GM12878 (cell line): ENCODE measurements at regions not wholly inside any gene's neighbourhood (a gene's known extent, or its start where the extent isn't known, plus 50 kb on each side); places are given as distances from the start of the nearest gene placed in this dataset.

Experiments
- ATAC-seq: fragments of 200-7000 bp; cut with Tn5 transposase; 3 replicates; pipeline ENCODE4 v1.9.1; 2020; ENCODE audit warnings: mild to moderate bottlenecking, moderate library complexity
- BruUV-seq: library from RNA; stranded (reverse); fragments of 400-500 nt; replicated peaks from 2 replicates; lab custom pipeline; 2021; lab: Mats Ljungman, UMichigan
- CTCF ChIA-PET: fragments of 300-600 bp; sonication (Branson Sonifier 250); formaldehyde crosslinking; extraction: SDS; loops from one replicate; lab custom pipeline; 2021; ENCODE audit warnings: inconsistent platforms; lab: Yijun Ruan, JAX
- POLR2A ChIA-PET: fragments of 350-600 bp; formaldehyde crosslinking; extraction: SDS; loops from one replicate; lab custom pipeline; 2021; ENCODE audit warnings: inconsistent platforms; lab: Charles Lee
- RAD21 ChIA-PET: fragments of 300-600 bp; sonication (Branson Sonifier 250); formaldehyde crosslinking; loops from one replicate; lab custom pipeline; 2023; ENCODE audit warnings: antibody characterized with exemption; ENCODE audit not compliant: unreplicated experiment; lab: Charles Lee
- SMC1A ChIA-PET: fragments of 300-600 bp; sonication (Branson Sonifier 250); formaldehyde crosslinking; loops from one replicate; lab custom pipeline; 2023; ENCODE audit not compliant: unreplicated experiment, uncharacterized antibody; lab: Charles Lee
- DNase-seq: peaks from one replicate; pipeline ENCODE4 v3.0.0-alpha.2; 2011; ENCODE audit warnings: low read depth, low spot score
- FAIRE-seq: peaks from 3 replicates; lab custom pipeline; 2011; peaks lifted over from hg19 to GRCh38; lab: Jason Lieb, UNC
- H2AFZ ChIP-seq: 2 replicates; pipeline ENCODE4 v1.6.0; 2011; ENCODE audit warnings: low read depth, low read length, control low read depth; ENCODE audit not compliant: control insufficient read depth
- H3K27ac ChIP-seq: 2 replicates; pipeline ENCODE4 v1.5.1; 2011; ENCODE audit warnings: control low read depth; ENCODE audit not compliant: control insufficient read depth, insufficient read depth
- H3K27me3 ChIP-seq, 2 experiments: replicated peaks in 1 of 2; 2 replicates each; pipeline versions ENCODE4 v1.6.0 to v1.6.1; 2011; ENCODE audit warnings: low read length in 1 of 2; ENCODE audit not compliant: control insufficient read depth in 2 of 2, insufficient read depth in 2 of 2
- H3K36me3 ChIP-seq, 2 experiments: 2 replicates each; pipeline ENCODE4 v1.5.1; 2011; ENCODE audit warnings: low read length in 1 of 2; ENCODE audit not compliant: control insufficient read depth in 2 of 2, insufficient read depth in 2 of 2
- H3K4me1 ChIP-seq: 2 replicates; pipeline ENCODE4 v1.6.1; 2011; ENCODE audit warnings: mild to moderate bottlenecking, low read length, moderate library complexity, mixed read lengths; ENCODE audit not compliant: control insufficient read depth, insufficient read depth
- H3K4me2 ChIP-seq: 2 replicates; pipeline ENCODE4 v1.6.0; 2011; ENCODE audit warnings: control low read depth; ENCODE audit not compliant: control insufficient read depth, insufficient read depth
- H3K4me3 ChIP-seq: fragments of 200-600 bp; sonication (generic); 2 replicates; pipeline ENCODE4 v1.5.1; 2016
- H3K79me2 ChIP-seq: 2 replicates; pipeline ENCODE4 v1.6.0; 2011; ENCODE audit warnings: low read length; ENCODE audit not compliant: control insufficient read depth, insufficient read depth
- H3K9ac ChIP-seq: 2 replicates; pipeline ENCODE4 v1.8.0; 2011; ENCODE audit warnings: low read length, control low read depth, mixed read lengths; ENCODE audit not compliant: control insufficient read depth, insufficient read depth
- H3K9me3 ChIP-seq: replicated peaks from 3 replicates; pipeline ENCODE4 v1.5.1; 2011; ENCODE audit warnings: mild to moderate bottlenecking, low read length; ENCODE audit not compliant: control insufficient read depth, insufficient read depth
- H4K20me1 ChIP-seq: 2 replicates; pipeline ENCODE4 v1.6.0; 2011; ENCODE audit not compliant: control insufficient read depth, insufficient read depth
- CBX3 ChIP-seq: fragments of 200-600 bp; sonication (generic); IDR thresholded peaks from 2 replicates; pipeline ENCODE4 v1.6.1; 2016; ENCODE audit warnings: low read depth, borderline replicate concordance
- NFYA ChIP-seq: IDR thresholded peaks from 2 replicates; pipeline ENCODE4 v1.6.1; 2011; ENCODE audit warnings: low read depth, mild to moderate bottlenecking, low read length, improper control_type of control experiment, borderline replicate concordance
- PML ChIP-seq: IDR thresholded peaks from 2 replicates; pipeline ENCODE4 v1.6.1; 2012; ENCODE audit warnings: low read length, inconsistent platforms
- POLR2AphosphoS2 ChIP-seq: IDR thresholded peaks from 2 replicates; pipeline ENCODE4 v1.6.1; 2011; ENCODE audit warnings: low read depth, mild to moderate bottlenecking, low read length, improper control_type of control experiment, moderate library complexity
- POU2F2 ChIP-seq: IDR thresholded peaks from 3 replicates; pipeline ENCODE4 v1.6.1; 2011; ENCODE audit warnings: low read depth, mild to moderate bottlenecking, low read length, borderline replicate concordance
- RUNX3 ChIP-seq: IDR thresholded peaks from 2 replicates; pipeline ENCODE4 v1.6.1; 2012; ENCODE audit warnings: low read length, inconsistent platforms
- SMARCA5 ChIP-seq: fragments of 450-650 bp; IDR thresholded peaks from 2 replicates; pipeline ENCODE4 v1.6.1; 2017; ENCODE audit warnings: mild to moderate bottlenecking
- SMC3 ChIP-seq: IDR thresholded peaks from 2 replicates; pipeline ENCODE4 v1.6.1; 2011; ENCODE audit warnings: low read length, improper control_type of control experiment, borderline replicate concordance
- TCF7 ChIP-seq: IDR thresholded peaks from 2 replicates; pipeline ENCODE4 v1.6.1; 2014; ENCODE audit warnings: antibody characterized with exemption, borderline replicate concordance
- ZBED1 ChIP-seq: IDR thresholded peaks from 2 replicates; pipeline ENCODE4 v1.6.1; 2016; ENCODE audit warnings: borderline replicate concordance
- WGBS: methylation state at CpG from one replicate; pipeline ENCODE4 v1.1.6; 2016; ENCODE audit warnings: low lambda C conversion rate; ENCODE audit not compliant: insufficient replicate concordance, insufficient coverage; ENCODE audit errors: missing lambda C conversion rate; 5-methylcytosine and 5-hydroxymethylcytosine counted together
- in situ Hi-C: fragments of 300-500 bp; cut with MboI; formaldehyde crosslinking; loops from 9 replicates; pipeline ENCODE4 v1.14.3; 2018; ENCODE audit warnings: mixed read lengths
- intact Hi-C: fragments of 100-400 bp; cut with micrococcal nuclease; formaldehyde crosslinking; loops from one replicate; pipeline ENCODE4 v1.14.2; 2022; ENCODE audit not compliant: unreplicated experiment
- TF ChIP-seq, protein P1 (sequence below): IDR thresholded peaks from 2 replicates; pipeline ENCODE4 v1.6.1; 2012; ENCODE audit warnings: improper control_type of control experiment, low read depth, low read length; ENCODE audit not compliant: insufficient replicate concordance
- TF ChIP-seq, protein P2 (sequence below): fragments of 450-650 bp; IDR thresholded peaks from 2 replicates; pipeline ENCODE4 v1.6.1; 2017; ENCODE audit warnings: mild to moderate bottlenecking, low read depth, inconsistent platforms; ENCODE audit not compliant: poor library complexity, severe bottlenecking
- TF ChIP-seq, protein P3 (sequence below): fragments of 450-650 bp; IDR thresholded peaks from 2 replicates; pipeline ENCODE4 v1.6.1; 2016; ENCODE audit warnings: mild to moderate bottlenecking
- TF ChIP-seq, protein P4 (sequence below): fragments of 150-350 bp; IDR thresholded peaks from 2 replicates; pipeline ENCODE4 v1.6.1; 2014; ENCODE audit warnings: mild to moderate bottlenecking, low read depth, low read length

DNA sequence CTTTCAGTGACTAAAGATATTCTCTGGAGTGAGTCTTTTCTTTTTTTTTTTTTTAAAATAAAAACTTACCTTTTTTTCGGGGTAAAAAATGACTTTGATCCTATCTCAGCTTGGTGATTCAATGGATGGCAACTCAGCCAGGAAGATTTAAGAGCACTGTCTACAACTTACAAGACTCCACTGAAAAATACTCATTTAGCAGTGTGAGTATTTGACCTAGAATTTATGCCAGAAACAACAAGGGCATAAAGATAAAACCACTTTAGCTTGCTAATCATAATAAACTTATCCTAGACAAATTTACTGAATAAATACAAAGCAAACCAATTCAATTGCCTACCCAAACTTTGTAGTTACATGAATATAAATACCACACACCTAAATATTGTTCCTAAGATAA is 446.6 kb downstream of the RPS29 start (continued):
- TF ChIP-seq SMC3 = no peak
- no peak for TF ChIP-seq POLR2AphosphoS2

DNA sequence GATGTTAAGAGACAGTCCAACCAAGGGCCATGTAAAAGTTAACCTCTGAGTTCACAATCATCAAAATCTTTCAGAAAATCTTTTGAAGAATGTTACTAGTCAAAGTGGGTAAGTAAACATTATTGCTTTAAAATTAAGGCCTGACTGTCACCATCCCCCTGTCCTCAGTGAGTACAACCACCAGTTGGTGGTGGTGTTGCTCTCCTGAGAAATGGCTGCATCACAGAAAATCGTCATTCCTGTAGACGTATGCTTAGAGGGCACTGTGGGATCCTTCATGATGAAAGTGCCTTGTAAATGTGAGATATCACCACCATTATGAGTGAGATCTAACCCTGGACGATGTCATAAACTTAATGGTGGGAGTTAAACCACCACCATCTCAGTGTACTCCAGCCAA is 451.2 kb downstream of the RPS29 start:
- no peak for ATAC-seq
- CTCF ChIA-PET = no interaction called here
- RAD21 ChIA-PET = no interaction called here
- no peak for FAIRE-seq
- Histone ChIP-seq H3K9ac (no peak overlapping the region), H4K20me1 (no peaks in the 10 kb centered on the region), H3K27me3 (no peaks in the 10 kb centered on the region), H3K27ac (no peak overlapping the region), H3K79me2 (no peaks in the 10 kb centered on the region), H3K36me3 (no peaks in the 10 kb centered on the region), H3K4me3 (no peak overlapping the region), H3K4me1 (no peaks in the 10 kb centered on the region), H3K9me3 (no peaks in the 10 kb centered on the region), H3K4me2 (no peak overlapping the region), H2AFZ (no peak overlapping the region)
- 7% methylated on average over 3 of the region's 3 CpGs for WGBS
- no peak for DNase-seq
- in situ Hi-C loops = no loop called here
- POLR2A ChIA-PET = no interaction called here
- no TSS peak for BruUV-seq
- intact Hi-C loops = no loop called here
- SMC1A ChIA-PET = no interaction called here
- TF ChIP-seq TCF7 (no peak), POU2F2 (no peak), ZBED1 (no peak), CBX3 (no peak), NFYA (no peak), RUNX3 (no peak), PML (no peak), SMARCA5 (no peak)
- TF ChIP-seq, protein P1, sequence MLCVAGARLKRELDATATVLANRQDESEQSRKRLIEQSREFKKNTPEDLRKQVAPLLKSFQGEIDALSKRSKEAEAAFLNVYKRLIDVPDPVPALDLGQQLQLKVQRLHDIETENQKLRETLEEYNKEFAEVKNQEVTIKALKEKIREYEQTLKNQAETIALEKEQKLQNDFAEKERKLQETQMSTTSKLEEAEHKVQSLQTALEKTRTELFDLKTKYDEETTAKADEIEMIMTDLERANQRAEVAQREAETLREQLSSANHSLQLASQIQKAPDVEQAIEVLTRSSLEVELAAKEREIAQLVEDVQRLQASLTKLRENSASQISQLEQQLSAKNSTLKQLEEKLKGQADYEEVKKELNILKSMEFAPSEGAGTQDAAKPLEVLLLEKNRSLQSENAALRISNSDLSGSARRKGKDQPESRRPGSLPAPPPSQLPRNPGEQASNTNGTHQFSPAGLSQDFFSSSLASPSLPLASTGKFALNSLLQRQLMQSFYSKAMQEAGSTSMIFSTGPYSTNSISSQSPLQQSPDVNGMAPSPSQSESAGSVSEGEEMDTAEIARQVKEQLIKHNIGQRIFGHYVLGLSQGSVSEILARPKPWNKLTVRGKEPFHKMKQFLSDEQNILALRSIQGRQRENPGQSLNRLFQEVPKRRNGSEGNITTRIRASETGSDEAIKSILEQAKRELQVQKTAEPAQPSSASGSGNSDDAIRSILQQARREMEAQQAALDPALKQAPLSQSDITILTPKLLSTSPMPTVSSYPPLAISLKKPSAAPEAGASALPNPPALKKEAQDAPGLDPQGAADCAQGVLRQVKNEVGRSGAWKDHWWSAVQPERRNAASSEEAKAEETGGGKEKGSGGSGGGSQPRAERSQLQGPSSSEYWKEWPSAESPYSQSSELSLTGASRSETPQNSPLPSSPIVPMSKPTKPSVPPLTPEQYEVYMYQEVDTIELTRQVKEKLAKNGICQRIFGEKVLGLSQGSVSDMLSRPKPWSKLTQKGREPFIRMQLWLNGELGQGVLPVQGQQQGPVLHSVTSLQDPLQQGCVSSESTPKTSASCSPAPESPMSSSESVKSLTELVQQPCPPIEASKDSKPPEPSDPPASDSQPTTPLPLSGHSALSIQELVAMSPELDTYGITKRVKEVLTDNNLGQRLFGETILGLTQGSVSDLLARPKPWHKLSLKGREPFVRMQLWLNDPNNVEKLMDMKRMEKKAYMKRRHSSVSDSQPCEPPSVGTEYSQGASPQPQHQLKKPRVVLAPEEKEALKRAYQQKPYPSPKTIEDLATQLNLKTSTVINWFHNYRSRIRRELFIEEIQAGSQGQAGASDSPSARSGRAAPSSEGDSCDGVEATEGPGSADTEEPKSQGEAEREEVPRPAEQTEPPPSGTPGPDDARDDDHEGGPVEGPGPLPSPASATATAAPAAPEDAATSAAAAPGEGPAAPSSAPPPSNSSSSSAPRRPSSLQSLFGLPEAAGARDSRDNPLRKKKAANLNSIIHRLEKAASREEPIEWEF = no peak
- TF ChIP-seq, protein P2, sequence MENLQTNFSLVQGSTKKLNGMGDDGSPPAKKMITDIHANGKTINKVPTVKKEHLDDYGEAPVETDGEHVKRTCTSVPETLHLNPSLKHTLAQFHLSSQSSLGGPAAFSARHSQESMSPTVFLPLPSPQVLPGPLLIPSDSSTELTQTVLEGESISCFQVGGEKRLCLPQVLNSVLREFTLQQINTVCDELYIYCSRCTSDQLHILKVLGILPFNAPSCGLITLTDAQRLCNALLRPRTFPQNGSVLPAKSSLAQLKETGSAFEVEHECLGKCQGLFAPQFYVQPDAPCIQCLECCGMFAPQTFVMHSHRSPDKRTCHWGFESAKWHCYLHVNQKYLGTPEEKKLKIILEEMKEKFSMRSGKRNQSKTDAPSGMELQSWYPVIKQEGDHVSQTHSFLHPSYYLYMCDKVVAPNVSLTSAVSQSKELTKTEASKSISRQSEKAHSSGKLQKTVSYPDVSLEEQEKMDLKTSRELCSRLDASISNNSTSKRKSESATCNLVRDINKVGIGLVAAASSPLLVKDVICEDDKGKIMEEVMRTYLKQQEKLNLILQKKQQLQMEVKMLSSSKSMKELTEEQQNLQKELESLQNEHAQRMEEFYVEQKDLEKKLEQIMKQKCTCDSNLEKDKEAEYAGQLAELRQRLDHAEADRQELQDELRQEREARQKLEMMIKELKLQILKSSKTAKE = no peak
- TF ChIP-seq, protein P3, sequence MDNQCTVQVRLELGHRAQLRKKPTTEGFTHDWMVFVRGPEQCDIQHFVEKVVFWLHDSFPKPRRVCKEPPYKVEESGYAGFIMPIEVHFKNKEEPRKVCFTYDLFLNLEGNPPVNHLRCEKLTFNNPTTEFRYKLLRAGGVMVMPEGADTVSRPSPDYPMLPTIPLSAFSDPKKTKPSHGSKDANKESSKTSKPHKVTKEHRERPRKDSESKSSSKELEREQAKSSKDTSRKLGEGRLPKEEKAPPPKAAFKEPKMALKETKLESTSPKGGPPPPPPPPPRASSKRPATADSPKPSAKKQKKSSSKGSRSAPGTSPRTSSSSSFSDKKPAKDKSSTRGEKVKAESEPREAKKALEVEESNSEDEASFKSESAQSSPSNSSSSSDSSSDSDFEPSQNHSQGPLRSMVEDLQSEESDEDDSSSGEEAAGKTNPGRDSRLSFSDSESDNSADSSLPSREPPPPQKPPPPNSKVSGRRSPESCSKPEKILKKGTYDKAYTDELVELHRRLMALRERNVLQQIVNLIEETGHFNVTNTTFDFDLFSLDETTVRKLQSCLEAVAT = no peak
- TF ChIP-seq, protein P4, sequence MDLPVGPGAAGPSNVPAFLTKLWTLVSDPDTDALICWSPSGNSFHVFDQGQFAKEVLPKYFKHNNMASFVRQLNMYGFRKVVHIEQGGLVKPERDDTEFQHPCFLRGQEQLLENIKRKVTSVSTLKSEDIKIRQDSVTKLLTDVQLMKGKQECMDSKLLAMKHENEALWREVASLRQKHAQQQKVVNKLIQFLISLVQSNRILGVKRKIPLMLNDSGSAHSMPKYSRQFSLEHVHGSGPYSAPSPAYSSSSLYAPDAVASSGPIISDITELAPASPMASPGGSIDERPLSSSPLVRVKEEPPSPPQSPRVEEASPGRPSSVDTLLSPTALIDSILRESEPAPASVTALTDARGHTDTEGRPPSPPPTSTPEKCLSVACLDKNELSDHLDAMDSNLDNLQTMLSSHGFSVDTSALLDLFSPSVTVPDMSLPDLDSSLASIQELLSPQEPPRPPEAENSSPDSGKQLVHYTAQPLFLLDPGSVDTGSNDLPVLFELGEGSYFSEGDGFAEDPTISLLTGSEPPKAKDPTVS = no peak
